WTC11 (cell line): ENCODE measurements at regions not wholly inside any gene's neighbourhood (a gene's known extent, or its start where the extent isn't known, plus 50 kb on each side); places are given as distances from the start of the nearest gene placed in this dataset.

ENCODE experiments used
- IRF1 ChIP-seq: sonication (generic); formaldehyde crosslinking; IDR thresholded peaks from 2 replicates; pipeline ENCODE4 v1.8.0; 2023; ENCODE audit warnings: missing genetic modification reagents
- JAZF1 ChIP-seq: fragments of 250-450 bp; sonication (Bioruptor Pico); IDR thresholded peaks from 2 replicates; pipeline ENCODE4 v1.9.0; 2021; ENCODE audit warnings: moderate library complexity, mild to moderate bottlenecking, inconsistent platforms
- RORB ChIP-seq: fragments of 250-450 bp; sonication (Bioruptor Pico); IDR thresholded peaks from 2 replicates; pipeline ENCODE4 v1.9.0; 2021; ENCODE audit warnings: mild to moderate bottlenecking
- ZNF317 ChIP-seq: sonication (generic); formaldehyde crosslinking; IDR thresholded peaks from 2 replicates; pipeline ENCODE4 v1.8.1; 2023; ENCODE audit warnings: low read depth, mild to moderate bottlenecking, moderate library complexity, missing genetic modification reagents, borderline replicate concordance
- TF ChIP-seq, protein P1 (sequence below): fragments of 200-600 bp; IDR thresholded peaks from 2 replicates; pipeline ENCODE4 v1.8.0; 2022; ENCODE audit warnings: antibody characterized with exemption
- TF ChIP-seq, protein P2 (sequence below): sonication (generic); formaldehyde crosslinking; conservative IDR thresholded peaks from 2 replicates; pipeline ENCODE4 v1.8.1; 2022; ENCODE audit warnings: mild to moderate bottlenecking, missing genetic modification reagents

- TF ChIP-seq, protein P1, sequence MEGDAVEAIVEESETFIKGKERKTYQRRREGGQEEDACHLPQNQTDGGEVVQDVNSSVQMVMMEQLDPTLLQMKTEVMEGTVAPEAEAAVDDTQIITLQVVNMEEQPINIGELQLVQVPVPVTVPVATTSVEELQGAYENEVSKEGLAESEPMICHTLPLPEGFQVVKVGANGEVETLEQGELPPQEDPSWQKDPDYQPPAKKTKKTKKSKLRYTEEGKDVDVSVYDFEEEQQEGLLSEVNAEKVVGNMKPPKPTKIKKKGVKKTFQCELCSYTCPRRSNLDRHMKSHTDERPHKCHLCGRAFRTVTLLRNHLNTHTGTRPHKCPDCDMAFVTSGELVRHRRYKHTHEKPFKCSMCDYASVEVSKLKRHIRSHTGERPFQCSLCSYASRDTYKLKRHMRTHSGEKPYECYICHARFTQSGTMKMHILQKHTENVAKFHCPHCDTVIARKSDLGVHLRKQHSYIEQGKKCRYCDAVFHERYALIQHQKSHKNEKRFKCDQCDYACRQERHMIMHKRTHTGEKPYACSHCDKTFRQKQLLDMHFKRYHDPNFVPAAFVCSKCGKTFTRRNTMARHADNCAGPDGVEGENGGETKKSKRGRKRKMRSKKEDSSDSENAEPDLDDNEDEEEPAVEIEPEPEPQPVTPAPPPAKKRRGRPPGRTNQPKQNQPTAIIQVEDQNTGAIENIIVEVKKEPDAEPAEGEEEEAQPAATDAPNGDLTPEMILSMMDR = no peak
- TF ChIP-seq ZNF317 (CRISPR knock-in tag) (no peak), RORB (CRISPR knock-in tag) (no peak), JAZF1 (CRISPR knock-in tag) (no peak), IRF1 (CRISPR knock-in tag) (no peak)
- TF ChIP-seq, protein P2, sequence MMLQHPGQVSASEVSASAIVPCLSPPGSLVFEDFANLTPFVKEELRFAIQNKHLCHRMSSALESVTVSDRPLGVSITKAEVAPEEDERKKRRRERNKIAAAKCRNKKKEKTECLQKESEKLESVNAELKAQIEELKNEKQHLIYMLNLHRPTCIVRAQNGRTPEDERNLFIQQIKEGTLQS = no peak
Observed at GRCh38 chr5:112023766-112024165, 266.8 kb upstream of the NREP start.
